ENCODE measurements at regions not wholly inside any gene's neighbourhood (a gene's known extent, or its start where the extent isn't known, plus 50 kb on each side); places are given as distances from the start of the nearest gene placed in this dataset.

- TF ChIP-seq, protein P1, sequence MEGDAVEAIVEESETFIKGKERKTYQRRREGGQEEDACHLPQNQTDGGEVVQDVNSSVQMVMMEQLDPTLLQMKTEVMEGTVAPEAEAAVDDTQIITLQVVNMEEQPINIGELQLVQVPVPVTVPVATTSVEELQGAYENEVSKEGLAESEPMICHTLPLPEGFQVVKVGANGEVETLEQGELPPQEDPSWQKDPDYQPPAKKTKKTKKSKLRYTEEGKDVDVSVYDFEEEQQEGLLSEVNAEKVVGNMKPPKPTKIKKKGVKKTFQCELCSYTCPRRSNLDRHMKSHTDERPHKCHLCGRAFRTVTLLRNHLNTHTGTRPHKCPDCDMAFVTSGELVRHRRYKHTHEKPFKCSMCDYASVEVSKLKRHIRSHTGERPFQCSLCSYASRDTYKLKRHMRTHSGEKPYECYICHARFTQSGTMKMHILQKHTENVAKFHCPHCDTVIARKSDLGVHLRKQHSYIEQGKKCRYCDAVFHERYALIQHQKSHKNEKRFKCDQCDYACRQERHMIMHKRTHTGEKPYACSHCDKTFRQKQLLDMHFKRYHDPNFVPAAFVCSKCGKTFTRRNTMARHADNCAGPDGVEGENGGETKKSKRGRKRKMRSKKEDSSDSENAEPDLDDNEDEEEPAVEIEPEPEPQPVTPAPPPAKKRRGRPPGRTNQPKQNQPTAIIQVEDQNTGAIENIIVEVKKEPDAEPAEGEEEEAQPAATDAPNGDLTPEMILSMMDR (IDR thresholded peaks at IDR 0.05), result no peak
- no peak for TF ChIP-seq EZH2 (IDR thresholded peaks at IDR 0.05)
These were observed 154.8 kb upstream of the SSTR4 start for GRCh38 chr20:22880277-22880676.
